HG03064 (cell line): ENCODE measurements at regions not wholly inside any gene's neighbourhood (a gene's known extent, or its start where the extent isn't known, plus 50 kb on each side); places are given as distances from the start of the nearest gene placed in this dataset.
"Not testable (repeated sequence)": the region's sequence is repeated elsewhere in the genome, so short reads cannot be mapped to it uniquely, and the experiment has no call there.

Experiments used
- ATAC-seq: cut with Tn5 transposase; IDR thresholded peaks from one replicate; pipeline ENCODE4 v1.9.1; 2021; ENCODE audit warnings: low read depth; ENCODE audit not compliant: unreplicated experiment

GRCh38 chr5:74535926-74536325 lies 104.6 kb downstream of the ENC1 start:
- ATAC-seq = no peak

DNA sequence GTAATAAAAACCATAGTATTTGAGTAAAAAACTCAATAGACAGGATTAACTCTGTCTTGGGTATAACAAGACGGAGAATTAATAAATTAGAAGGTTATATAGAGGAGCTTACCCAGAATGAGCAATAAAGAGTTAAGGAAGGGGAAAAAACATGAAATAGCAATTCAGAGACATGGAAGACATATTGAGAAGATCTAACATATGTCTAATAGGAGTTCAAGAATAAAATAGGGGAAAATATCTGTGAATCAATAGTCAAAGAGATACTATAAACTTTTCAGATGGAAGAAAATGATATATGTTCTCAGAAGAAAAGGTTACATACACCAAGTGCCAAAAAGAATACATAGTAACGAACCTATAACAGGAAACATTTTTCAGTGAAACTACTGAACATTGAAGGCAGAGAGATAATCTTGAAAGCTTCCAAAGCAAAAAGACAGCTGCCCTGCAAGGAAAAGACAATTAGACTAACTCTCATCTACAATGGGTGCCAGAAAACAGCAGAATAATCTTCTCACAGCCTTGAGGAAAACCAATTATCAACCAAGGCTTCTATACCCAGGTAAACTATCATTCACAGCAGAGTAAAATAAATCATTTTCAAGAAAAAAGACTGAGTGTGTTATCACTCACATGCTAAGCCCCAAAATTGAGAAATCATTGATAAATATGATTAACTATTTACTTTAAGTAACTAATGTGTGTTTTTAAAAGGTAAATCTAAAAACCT lies 106.0 kb downstream of the ENC1 start:
- ATAC-seq = no peak

DNA sequence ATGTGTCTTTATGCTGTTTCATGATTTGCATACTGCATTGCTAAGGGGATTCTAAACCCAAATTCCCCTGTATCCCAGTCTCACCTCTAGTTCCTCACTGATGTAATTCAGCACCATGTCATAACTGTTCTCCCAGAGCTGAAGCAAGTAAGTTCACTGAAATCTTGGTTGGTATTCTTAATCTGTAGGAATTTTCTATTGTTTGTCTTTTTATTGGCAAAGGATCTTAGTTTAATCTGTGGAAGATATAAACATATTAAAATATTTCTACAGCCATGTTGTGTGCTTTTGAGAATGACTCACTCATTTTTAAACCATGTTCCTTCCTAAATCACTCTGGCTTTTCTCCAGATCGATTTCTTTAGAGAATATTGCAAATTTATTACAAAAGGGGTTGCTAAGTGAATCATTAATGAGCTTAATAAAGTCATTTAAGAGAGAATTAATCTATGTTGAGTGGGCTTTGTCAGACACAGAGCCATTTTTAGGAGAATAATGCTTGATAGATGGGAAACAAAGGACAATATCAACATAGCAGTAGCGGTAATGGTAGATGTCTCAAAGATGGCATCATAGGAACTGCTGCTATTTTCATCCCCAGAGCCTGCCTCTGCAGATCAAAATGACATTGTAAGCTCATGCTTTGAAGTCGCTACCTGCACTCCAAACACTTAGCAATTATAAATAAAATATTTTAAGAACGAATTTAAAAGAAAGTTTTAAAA lies 110.0 kb downstream of the ENC1 start:
- no peak for ATAC-seq

GRCh38 chr5:74529101-74529500 lies 111.4 kb downstream of the ENC1 start:
- no peak for ATAC-seq

- ATAC-seq = no peak
These were observed 114.4 kb downstream of the ENC1 start for GRCh38 chr5:74526111-74526510.

DNA sequence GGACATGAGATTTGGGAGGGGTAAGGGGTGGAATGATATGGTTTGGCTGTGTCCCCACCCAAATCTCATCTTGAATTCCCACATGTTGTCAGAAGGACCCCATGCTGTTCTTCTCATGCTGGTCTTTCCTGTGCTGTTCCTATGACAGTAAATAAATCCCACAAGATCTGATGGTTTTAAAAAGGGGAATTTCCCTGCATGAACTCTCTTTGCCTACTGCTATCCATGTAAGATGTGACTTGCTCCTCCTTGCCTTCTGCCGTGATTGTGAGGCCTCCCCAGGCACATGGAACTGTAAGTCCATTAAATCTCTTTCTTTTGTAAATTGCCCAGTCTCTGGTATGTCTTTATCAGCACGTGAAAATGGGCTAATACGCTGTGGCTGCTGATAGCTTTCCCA lies 115.8 kb downstream of the ENC1 start:
- not testable (repeated sequence) for ATAC-seq

DNA sequence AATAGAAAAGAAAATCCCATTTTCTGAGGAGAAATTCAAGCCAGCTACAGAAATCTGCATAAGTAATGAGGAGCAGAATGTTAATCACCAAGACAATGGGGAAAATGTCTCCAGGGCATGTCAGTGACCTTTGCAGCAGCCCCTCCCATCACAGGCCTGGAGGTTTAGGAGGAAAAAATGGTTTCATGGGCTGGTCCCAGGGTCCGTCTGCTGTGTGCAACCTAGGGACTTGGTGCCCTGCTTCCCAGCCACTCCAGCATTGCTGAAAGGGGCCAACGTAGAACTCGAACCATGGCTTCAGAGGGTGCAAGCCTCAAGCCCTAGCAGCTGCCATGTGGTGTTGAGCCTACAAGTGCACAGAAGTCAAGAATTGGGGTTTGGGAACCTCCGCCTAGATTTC lies 116.8 kb downstream of the ENC1 start:
- ATAC-seq = not testable (repeated sequence)

DNA sequence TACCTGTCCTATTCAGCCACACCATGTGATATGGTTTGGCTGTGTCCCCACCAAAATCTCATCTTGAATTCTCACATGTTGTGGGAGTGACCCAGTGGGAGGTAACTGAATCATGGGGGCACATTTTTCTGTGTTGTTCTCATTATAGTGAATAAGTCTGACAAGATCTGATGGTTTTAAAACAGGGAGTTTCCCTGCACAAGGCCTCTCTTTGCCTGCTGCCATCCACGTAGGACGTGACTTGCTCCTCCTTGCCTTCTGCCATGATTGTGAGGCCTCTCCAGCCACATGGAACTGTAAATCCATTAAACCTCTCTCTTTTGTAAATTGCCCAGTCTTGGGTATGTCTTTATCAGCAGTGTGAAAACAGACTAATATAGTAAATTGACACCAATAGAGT lies 117.7 kb downstream of the ENC1 start:
- not testable (repeated sequence) for ATAC-seq

- ATAC-seq = no peak
These were observed 119.1 kb downstream of the ENC1 start for GRCh38 chr5:74521401-74521800.

DNA sequence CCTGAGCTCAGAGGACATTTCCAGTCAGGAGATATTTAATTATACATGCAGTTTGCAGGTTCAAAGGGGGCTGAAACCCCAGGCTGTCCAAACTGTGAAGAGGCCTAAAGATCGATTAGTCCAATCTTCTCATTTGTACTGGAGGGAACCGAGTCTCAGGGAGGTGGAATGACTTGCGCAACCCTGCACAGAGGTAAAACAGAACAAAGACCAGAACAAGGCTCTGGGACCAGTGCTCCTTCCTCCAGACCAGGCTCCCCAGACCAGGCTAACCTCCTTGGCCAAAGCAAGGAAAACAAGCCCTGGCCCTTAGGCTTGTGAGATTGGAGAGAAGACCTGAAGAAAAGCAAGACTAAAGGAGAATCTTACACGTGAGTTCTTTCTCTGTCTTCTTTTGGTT lies 120.8 kb downstream of the ENC1 start:
- no peak for ATAC-seq

- no peak for ATAC-seq
These were observed 121.4 kb downstream of the ENC1 start for GRCh38 chr5:74519161-74519571.

DNA sequence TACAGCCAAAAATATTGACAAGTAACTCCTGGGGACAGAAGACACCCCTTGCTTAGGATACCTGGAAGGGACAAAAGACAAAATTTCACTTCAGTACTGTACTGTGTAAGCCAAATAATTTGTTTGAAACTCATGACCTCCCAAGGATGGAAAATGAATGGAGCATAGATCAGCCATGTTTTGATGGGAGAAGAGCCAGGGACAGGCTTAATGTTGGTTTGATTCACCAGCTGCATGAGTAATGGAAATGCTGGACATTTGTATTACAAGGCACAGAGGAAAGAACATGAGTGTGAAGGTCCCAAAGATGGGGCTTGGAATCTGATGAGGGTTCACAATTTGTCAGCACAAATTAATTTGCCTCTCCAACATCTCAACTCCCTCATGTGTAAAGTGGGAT lies 122.8 kb downstream of the ENC1 start:
- no peak for ATAC-seq

GRCh38 chr5:74516211-74516636 lies 124.3 kb downstream of the ENC1 start:
- ATAC-seq = no peak

DNA sequence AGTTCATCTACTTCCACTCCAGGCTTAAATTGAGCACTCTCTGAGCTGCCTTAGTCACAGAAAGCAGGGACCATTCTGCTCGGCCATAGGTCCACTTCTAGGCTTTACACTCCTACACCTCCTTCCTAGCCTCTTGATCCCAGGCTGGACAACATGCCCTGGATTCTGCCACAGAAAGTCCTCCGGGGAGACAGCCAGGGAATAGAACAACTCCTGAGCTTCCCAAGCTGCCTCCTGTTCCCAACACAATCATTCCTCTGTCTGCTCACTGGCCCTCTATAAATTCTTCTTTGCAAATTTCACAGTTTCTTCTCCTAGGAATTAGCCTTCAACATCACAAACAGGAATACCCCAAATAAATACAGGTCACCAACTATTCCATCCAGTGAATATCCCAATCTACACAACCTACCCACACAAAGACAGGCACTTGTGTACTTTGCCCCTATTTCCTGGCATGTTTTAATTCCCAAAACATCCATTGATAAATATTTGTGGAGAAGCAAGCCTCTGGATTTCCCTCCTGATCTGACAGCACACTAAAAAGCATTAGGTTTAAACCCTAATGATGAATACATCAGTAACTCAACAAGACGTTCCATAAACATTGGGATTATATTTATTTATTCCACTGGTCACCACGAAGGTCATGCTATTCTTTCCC lies 125.5 kb downstream of the ENC1 start:
- no peak for ATAC-seq

- not testable (repeated sequence) for ATAC-seq
These were observed 128.8 kb downstream of the ENC1 start for GRCh38 chr5:74511770-74512169.

DNA sequence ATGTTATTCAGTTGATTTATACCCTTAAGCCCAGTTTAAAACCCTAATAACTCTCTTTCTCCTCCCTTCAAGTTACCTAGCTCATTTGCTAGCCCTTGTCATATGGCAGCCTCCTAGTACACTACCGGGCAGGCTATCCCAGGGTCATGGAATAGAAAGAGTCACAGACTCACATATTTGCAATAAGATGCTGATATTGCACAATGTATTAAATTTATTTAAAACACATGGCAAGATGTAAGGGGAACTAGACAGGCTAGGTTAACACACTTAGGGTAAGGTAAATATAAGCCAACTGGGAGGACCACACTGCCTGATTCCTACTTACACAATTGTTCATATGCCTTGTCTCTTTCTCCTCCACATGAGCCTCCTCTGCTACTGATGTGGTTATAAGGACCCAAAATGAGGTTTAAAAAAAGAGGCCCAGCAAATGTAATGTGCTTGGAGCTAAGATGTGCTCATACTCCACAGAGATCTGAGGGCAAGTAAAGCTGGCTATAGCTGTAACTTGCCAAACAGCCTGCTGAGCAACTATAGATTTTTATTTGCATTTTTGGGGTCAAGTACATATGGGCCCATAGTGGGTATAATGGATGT lies 130.0 kb downstream of the ENC1 start:
- ATAC-seq = no peak

DNA sequence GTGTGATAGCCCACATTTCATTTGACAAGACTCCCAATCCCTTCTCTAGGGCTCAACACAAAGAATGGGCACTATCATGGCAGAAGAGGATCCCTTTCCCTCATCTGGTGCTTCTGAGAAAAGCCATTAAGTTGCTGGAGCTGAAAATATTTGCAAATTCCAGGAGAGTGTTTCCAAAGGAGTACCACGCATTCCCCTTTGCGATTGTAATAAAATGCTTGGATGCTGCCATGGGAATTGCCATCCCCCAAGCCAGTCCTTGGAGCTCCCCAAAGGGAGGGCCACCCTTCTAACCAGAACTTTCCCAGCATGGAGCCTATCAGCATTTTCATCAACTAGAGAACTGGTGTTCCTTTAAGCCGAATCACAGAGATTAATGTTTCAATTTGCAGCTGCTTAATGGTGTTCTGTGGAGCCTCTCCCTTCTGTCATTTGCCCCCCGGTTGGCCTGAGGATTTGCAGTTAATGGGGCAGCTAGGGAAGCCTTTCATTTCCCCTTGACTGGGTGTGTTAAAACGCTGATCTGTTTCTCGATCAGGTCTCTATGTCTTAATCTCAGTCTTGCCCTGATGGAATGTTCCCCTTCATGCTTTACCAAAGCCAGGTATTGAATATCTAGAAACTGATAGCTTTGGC lies 133.0 kb downstream of the ENC1 start:
- ATAC-seq = no peak

- no peak for ATAC-seq
These were observed 134.4 kb downstream of the ENC1 start for GRCh38 chr5:74506119-74506518.

DNA sequence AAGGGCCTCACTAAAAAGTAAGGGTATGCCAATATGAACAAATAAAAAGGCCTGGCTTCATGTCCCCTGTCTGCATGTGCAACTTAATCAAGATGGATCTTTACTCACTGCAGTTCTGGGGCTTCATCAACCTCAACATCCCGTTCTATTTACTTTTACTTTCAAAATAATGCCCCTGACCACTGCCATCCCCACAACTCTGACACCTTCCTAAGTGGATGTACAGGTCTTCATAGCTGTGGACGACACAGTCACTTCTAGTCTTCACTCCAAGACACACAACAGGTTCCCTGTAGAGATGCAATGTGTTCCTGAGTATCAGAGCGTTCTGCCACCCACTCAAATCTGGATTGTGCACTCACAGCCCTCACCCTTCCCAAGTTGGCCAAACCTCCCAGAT lies 136.1 kb downstream of the ENC1 start:
- no peak for ATAC-seq

- no peak for ATAC-seq
These were observed 138.0 kb downstream of the ENC1 start for GRCh38 chr5:74502479-74502950.
